MCF 10A (cell line): ENCODE measurements at regions not wholly inside any gene's neighbourhood (a gene's known extent, or its start where the extent isn't known, plus 50 kb on each side); places are given as distances from the start of the nearest gene placed in this dataset.

Experiments
- BruUV-seq: library from RNA; stranded (reverse); fragments of 400-500 nt; replicated peaks from 2 replicates; lab custom pipeline; 2021; lab: Mats Ljungman, UMichigan
- CTCF ChIA-PET: fragments of 300-600 bp; sonication (Branson Sonifier 250); formaldehyde crosslinking; extraction: SDS; loops from one replicate; lab custom pipeline; 2021; ENCODE audit warnings: antibody characterized with exemption, inconsistent platforms; lab: Yijun Ruan, JAX
- POLR2A ChIA-PET: fragments of 300-600, 350-650 bp; sonication (Branson Sonifier 250); formaldehyde crosslinking; extraction: SDS; loops from one replicate; lab custom pipeline; 2020; ENCODE audit warnings: antibody characterized with exemption, inconsistent platforms; lab: Yijun Ruan, JAX
- DNase-seq: peaks from one replicate; pipeline ENCODE4 v3.0.0-alpha.2; 2018; ENCODE audit not compliant: unreplicated experiment
- H3K27ac Mint-ChIP-seq: one replicate; pipeline ENCODE4 v1.8.0; 2022; ENCODE audit warnings: mild to moderate bottlenecking, low read depth, mixed read lengths; ENCODE audit not compliant: unreplicated experiment
- H3K27me3 Mint-ChIP-seq: one replicate; pipeline ENCODE4 v1.8.0; 2022; ENCODE audit warnings: mixed read lengths; ENCODE audit not compliant: insufficient read depth, unreplicated experiment
- H3K36me3 Mint-ChIP-seq: one replicate; pipeline ENCODE4 v1.8.0; 2022; ENCODE audit warnings: mild to moderate bottlenecking, moderate library complexity, mixed read lengths; ENCODE audit not compliant: insufficient read depth, unreplicated experiment
- H3K4me1 Mint-ChIP-seq: one replicate; pipeline ENCODE4 v1.8.0; 2022; ENCODE audit warnings: mixed read lengths; ENCODE audit not compliant: insufficient read depth, unreplicated experiment
- H3K4me3 Mint-ChIP-seq: one replicate; pipeline ENCODE4 v1.8.0; 2022; ENCODE audit warnings: mild to moderate bottlenecking, moderate library complexity, mixed read lengths; ENCODE audit not compliant: unreplicated experiment
- H3K9me3 Mint-ChIP-seq: one replicate; pipeline ENCODE4 v1.8.0; 2022; ENCODE audit warnings: mixed read lengths; ENCODE audit not compliant: unreplicated experiment
- intact Hi-C: fragments of 100-400 bp; cut with micrococcal nuclease; formaldehyde crosslinking; loops from 2 replicates; pipeline ENCODE4 v1.14.1; 2022
- TF ChIP-seq, protein P1 (sequence below): fragments of 200-600 bp; IDR thresholded peaks from one replicate; pipeline ENCODE4 v1.8.0; 2022; ENCODE audit warnings: antibody characterized with exemption, mild to moderate bottlenecking; ENCODE audit not compliant: unreplicated experiment

DNA sequence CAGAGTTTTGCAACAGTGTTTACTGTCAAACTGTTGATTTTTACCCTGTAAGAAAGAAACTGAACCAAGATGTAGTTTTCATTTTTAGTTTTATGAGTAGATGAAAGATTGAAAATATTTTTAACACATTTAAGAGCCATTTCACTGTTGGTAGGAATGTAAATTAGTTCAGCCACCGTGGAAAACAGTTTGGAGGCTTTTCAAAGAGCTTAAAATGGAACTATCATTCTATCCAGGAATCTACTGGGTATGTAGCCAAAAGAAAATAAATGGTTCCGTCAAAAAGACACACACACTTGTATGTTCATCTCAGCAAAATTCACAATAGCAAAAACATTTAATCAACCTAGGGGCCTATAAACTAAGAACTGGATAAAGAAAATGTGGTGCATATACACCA, 729.8 kb upstream of the CDH7 start:
- no TSS peak for BruUV-seq
- POLR2A ChIA-PET = interaction anchor here (0.6 kb wide), 1 partner anchor 262 kb away, joined by 3 read pairs; no protein-coding TSS in a partner anchor
- no peaks in the 10 kb centered on the region for H3K4me1 Mint-ChIP-seq
- intact Hi-C loops = no loop called here
- TF ChIP-seq, protein P1, sequence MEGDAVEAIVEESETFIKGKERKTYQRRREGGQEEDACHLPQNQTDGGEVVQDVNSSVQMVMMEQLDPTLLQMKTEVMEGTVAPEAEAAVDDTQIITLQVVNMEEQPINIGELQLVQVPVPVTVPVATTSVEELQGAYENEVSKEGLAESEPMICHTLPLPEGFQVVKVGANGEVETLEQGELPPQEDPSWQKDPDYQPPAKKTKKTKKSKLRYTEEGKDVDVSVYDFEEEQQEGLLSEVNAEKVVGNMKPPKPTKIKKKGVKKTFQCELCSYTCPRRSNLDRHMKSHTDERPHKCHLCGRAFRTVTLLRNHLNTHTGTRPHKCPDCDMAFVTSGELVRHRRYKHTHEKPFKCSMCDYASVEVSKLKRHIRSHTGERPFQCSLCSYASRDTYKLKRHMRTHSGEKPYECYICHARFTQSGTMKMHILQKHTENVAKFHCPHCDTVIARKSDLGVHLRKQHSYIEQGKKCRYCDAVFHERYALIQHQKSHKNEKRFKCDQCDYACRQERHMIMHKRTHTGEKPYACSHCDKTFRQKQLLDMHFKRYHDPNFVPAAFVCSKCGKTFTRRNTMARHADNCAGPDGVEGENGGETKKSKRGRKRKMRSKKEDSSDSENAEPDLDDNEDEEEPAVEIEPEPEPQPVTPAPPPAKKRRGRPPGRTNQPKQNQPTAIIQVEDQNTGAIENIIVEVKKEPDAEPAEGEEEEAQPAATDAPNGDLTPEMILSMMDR = no peak
- CTCF ChIA-PET = interaction anchor here (1.5 kb wide), 1 partner anchor 15 kb away, joined by 4 read pairs; no protein-coding TSS in a partner anchor
- no peak for DNase-seq
- peaks cover 17% of the 10 kb centered on the region for H3K27me3 Mint-ChIP-seq
- no peak overlapping the region for H3K4me3 Mint-ChIP-seq
- H3K9me3 Mint-ChIP-seq = no peaks in the 10 kb centered on the region
- no peaks in the 10 kb centered on the region for H3K36me3 Mint-ChIP-seq
- no peak overlapping the region for H3K27ac Mint-ChIP-seq

DNA sequence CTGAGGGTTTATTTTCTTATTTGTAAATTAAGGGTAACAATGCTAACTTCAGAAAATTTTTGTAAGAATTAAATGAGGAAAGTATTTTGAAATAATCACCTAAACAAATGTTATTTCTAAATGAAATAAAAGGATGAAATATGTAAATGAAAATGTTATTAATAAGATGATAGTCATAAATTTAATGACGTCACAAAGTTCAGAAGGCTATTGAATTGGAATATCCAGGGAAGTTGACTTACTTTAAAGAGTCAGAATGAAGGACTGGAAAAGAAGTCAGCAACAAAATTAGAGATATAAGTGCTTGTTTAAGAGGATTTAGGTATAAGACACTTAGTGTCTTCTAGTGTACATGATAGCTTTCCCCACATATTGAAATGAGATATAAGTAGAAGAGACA, 732.6 kb upstream of the CDH7 start:
- Mint-ChIP-seq H3K4me1 (no peaks in the 10 kb centered on the region), H3K27ac (no peak overlapping the region), H3K36me3 (no peaks in the 10 kb centered on the region), H3K27me3 (peaks cover 42% of the 10 kb centered on the region), H3K9me3 (no peaks in the 10 kb centered on the region), H3K4me3 (no peak overlapping the region)
- CTCF ChIA-PET = no interaction called here
- no TSS peak for BruUV-seq
- intact Hi-C loops = no loop called here
- POLR2A ChIA-PET = no interaction called here
- TF ChIP-seq, protein P1 = no peak
- DNase-seq = no peak

DNA sequence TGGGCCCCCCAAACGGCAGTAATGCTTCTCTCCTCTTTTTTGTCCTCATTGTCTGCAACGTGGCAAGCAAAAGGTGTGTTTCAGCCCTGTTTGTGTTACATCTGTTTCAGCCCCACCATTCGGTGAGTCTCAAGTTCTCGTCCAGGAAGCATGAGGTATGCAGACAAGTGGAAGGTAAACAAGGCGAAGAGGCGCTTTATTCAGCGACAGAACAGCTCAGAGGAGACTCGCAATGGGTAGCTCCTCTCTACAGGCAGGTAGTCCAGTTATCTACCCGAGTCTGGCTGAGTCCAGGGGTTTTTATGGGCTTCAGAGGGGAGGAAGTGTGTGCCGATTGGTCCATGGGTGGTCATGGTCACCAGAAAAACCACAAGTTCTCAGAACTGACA, 733.4 kb upstream of the CDH7 start:
- BruUV-seq = no TSS peak
- TF ChIP-seq, protein P1 = no peak
- H3K27me3 Mint-ChIP-seq = peaks cover 50% of the 10 kb centered on the region
- H3K36me3 Mint-ChIP-seq = no peaks in the 10 kb centered on the region
- no peak for DNase-seq
- H3K9me3 Mint-ChIP-seq = no peaks in the 10 kb centered on the region
- H3K4me3 Mint-ChIP-seq = no peak overlapping the region
- intact Hi-C loops = no loop called here
- H3K27ac Mint-ChIP-seq = no peak overlapping the region
- H3K4me1 Mint-ChIP-seq = no peaks in the 10 kb centered on the region
- POLR2A ChIA-PET = no interaction called here
- CTCF ChIA-PET = no interaction called here

DNA sequence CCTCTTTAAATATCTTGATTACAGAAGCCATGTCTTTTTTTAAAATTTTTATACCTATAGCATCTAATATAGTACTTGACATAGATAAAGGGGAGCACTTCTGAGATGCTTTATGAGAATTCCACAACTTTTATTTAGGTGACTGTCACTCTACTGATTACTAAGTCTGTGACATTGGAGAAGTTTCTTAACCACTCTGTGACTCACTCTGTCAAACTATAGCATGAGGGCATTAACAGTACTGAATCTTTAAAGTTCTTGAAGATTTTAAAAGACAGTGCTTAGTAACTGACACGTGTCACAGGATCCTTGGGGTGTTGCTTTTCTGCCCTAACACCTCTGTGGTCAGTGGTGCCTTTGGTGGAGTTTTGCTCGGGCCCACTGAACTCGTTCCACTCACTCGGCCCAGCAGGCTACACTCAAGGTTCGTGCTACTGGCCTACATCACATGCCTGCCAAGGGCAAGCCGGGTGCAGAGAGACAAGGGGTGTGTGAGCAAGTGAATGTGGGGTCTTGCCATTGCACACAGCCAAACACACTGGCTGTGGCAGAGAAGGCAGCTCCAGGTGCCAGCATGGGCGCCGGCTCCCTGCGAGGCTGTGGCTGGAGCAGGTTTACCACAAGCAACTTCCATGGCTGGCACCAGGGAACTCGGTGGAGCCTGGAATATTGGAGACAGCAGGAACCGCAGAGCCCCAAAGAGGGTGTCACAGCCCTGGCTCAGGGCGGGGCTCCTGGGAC, 734.0 kb upstream of the CDH7 start:
- TF ChIP-seq, protein P1 = no peak
- Mint-ChIP-seq H3K36me3 (no peaks in the 10 kb centered on the region), H3K27ac (no peak overlapping the region), H3K4me3 (no peak overlapping the region), H3K27me3 (peaks cover 55% of the 10 kb centered on the region), H3K4me1 (no peaks in the 10 kb centered on the region), H3K9me3 (no peaks in the 10 kb centered on the region)
- no peak for DNase-seq
- intact Hi-C loops = no loop called here
- ChIA-PET CTCF (no interaction called here), POLR2A (interaction anchor here (0.6 kb wide), 1 partner anchor 34 kb away, joined by 3 read pairs; no protein-coding TSS in a partner anchor)
- no TSS peak for BruUV-seq
